HG03064 (cell line): ENCODE measurements at regions not wholly inside any gene's neighbourhood (a gene's known extent, or its start where the extent isn't known, plus 50 kb on each side); places are given as distances from the start of the nearest gene placed in this dataset.
A peak's percentile ranks its signal among the peaks of the same experiment; 100 is the strongest.

ENCODE experiments used
- ATAC-seq: cut with Tn5 transposase; IDR thresholded peaks from one replicate; pipeline ENCODE4 v1.9.1; 2021; ENCODE audit warnings: low read depth; ENCODE audit not compliant: unreplicated experiment

DNA sequence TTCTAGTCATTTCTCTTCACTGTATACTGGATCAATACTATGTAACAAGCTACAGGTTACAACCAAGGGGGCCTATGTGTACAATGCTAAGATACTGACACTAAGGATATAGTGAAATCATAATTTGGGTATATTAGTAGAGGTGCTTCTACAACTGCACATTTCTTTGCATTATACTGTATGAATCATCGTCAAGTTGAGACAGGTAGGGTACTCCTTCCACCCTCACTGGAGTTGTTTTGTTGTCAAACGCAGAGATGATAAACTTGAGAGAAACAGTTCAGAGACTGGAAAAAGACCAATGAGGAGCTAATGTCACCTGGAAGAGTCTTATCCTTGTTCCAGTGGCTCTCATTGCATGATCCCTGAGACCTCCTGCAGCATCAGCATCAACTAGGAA lies 208.2 kb upstream of the PRPS1L1 start:
- ATAC-seq = no peak

DNA sequence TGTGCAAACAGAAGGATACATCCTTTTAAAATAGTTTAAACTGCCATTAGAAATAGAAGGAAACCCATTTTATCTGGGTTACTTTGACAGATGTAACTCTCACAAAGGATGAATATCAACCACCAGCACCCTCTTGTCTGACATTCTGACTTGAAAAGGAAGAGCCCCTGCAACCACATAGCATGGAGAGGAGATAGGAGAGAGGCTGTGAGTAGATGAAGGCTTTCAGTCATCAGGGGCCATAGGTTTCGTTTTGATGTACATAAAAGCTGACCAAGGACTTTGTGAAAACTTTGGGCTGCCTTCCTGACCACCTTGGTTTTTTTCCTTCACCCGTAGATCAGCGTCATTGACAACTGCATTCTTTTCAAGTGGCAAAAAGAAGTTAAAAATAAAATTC lies 211.6 kb upstream of the PRPS1L1 start:
- no peak for ATAC-seq

DNA sequence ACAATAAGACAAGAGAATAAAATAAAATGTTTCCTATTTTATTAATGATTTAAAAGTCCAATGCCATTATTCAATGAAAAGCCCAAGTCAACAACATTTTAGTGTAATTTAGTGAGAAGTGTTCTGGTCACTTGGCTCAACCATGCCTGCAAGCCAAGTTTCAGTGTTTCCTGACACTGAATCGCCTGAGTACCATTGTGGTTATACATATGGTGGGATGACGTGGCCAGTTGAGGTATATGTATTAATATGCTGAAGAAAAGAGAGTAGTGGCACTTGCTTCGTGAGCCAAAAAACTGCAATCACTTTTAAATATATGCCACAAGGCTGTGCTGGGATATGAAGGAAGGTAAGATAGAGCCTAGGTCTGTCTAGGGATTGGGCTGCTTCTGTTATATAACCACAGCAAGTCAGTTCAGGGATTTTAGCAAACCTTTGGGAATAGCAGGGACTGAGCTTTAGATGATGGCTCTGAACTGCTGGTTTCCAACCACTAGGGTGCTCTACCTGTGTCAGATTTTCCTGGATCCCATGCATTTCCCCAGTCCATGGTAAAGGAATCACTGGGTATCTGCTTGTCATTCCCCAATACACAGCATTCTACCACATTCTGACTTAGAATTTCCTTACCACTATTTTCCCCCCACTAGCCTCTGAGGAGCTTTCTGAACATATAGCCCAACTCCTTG lies 214.0 kb upstream of the PRPS1L1 start:
- no peak for ATAC-seq

DNA sequence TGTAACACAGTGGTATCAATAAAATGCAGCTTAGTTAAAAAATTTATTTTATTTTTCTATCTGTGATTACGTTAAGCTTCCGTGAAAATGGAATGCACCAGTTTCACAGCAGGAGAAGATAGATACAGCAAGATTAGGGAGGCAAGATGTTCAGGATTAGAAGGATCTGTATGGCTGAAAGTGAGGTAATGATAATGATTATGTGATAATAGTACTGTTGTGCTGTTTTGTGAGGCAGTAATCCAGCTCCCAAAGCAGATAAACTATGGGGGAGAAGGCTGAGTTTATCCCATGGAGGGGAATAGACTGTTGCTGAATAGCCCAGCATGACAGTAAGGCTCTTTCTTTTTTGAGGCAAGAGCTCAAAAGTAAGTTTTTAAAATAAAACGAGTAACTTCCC lies 216.1 kb upstream of the PRPS1L1 start:
- no peak for ATAC-seq

DNA sequence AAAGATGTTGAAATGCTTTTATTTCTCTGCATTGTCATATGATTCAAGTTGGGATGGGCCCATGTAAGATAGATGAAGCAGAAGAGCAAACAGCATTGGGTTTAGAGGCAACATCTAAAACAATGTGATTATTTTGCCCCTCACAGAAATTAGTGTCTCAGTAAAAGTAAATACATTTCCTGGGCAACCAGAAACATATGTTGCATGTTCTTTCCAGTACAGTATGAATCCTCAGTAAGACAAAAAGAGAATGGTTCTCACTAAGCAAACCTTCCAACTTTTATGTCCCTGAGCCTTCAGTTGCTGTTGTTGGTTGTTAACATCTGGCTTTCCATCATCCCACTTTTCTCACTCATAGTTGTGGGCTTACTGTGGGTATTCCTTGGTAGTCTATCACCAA lies 222.5 kb upstream of the PRPS1L1 start:
- no peak for ATAC-seq

DNA sequence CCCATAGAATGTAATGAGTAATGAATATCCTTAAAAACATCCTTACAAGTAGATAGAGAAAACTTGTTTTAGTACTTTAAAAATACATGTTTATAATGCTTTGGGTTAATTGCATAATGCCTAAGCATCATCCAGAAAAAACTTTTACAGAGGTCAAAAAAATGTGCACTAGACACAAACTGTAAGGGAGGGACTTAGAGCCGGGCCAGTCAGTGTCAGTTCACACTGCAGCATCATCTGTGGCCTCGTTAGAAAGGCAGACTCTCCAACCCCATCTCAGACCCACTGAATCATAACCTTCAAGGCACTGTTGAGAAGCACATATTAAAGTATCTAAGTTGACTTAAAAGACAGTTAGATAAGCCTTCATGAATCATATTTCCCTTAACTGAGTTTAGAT lies 230.1 kb upstream of the PRPS1L1 start:
- ATAC-seq = no peak

DNA sequence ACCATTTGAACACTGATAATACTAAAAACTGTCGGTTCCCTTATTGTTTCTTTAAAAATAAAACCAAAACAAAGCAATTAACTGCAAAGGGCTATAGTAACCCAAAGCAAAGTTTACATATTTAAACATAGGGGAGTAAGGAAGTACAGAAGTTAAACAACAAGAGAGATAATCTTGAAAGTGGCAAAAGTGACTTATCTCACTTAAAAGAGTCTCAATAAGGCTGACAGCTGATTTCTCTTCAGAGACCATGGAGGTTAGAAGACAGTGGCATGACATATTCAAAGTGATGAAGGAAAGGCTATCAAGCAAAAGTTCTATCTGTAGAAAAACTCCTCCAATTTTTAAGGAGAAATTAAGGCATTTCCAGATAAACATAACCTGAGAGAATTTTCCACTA lies 233.5 kb upstream of the HDAC9 start:
- no peak for ATAC-seq

DNA sequence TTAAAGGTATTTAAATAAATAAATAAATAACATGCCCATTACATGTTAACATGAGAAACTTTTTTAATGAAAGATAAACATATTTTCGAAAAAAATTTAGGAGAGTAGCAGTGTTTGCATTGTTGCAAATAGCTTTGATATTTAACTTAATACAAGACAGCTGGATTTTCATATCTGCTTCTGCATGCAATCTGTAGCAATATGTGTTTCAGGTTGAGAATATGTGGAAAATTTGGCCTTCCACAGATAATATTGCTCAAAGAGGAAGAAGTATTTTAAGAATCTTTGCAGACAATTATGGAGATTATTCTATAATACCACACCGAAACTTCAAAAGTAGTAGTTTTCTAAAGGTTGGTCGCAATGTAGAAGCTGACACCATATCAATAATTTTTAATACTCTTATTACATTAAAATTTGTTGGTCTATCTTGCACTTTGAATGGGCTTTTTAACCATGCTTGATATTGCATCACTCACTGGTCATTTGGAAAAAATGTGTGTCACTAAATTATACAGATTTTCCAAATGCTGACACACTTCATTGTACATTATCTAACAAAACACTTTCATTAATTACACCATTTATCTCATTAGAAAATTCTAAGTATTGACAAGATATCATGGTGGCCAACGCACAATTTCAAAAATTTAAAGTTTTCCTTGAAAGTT lies 229.8 kb upstream of the HDAC9 start:
- no peak for ATAC-seq

DNA sequence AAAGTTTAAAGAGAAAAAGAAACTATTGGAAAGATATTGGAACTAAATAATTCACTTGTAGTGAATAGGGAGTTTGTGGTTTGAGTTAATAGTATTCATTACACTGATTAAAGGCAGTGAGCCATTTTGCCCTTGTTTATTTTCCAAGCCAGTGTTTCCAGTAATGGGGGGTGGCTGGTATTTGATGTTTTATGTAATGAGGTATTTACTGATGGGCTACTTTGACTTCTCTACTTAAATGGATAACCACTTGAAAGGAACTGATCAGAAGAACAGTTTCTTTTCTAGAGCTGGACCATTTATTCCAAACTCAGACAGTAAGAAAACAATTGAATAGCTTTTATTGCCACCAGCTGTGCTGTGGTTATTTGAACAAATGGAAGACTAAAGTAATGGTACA lies 227.0 kb upstream of the HDAC9 start:
- ATAC-seq = no peak

DNA sequence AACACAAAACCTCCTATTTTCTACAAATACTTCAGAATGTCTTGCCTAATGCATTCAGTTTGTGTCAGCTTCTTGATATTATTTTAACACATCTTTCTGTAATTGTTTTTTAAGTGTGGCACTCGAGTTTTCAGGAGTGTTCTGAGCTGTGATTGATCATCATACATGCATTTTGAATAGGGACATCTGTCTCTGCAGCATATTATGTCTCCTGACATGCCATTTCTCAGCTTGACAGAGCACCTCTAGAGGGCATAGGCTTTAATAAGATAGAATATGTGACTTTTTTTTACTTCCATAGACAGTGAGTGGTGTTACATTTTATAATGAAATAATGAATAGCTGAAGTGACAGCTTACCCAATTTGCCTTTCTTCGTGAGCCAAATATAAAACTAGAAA lies 219.2 kb upstream of the HDAC9 start:
- no peak for ATAC-seq

DNA sequence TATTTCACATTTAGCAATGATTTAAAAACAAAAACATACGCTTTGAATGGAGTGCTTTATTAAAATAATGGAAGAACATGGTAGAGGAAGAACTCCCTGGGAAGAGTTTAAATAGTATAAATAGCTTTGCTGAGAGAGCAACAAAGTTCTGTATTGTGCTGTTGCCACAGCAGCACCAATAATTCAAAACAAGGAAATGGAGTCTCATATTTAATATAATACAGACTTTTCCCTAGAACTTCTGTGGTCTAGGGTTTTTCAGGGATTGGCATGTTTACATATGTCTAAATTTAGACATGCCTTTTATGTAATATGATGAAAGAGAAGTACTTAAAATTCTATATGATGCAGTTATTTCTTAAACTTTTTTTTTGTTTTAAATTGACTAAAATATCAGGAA lies 217.2 kb upstream of the HDAC9 start:
- ATAC-seq = no peak

DNA sequence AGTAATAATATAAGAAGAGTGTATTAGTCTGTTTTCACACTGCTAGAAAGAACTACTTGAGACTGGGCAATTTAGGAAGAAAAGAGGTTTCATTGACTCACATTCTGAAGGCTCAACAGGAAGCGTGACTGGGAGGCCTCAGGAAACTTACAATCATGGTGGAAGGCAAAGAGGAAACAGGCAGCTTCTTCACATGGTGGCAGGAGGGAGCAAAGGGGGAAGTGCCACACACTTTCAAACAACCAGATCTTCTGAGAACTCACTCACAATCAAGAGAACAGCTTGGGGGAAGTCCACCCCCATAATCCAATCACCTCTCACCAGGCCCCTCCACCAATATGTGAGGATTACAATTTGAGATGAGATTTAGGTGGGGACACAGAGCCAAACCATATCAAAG lies 212.5 kb upstream of the HDAC9 start:
- no peak for ATAC-seq

DNA sequence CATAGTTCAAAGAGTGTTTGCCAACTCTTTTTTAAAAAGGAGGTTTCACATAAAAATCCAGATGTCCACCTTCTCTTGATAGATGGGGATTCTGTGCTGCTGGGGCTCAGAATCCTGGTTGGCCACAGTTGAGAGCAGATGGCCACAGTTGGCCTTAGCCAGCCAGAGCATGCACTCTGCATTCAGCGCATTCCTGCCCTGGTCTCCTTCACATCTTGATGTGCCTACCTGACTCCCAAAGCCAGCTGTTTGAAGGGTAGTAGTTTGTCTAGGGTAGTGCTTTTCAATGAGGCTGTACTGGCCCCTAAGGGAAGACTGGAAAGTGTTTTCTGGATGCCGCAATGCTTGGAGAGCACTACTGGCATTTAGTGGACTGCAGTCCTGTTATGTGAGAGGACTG lies 208.1 kb upstream of the HDAC9 start:
- no peak for ATAC-seq

DNA sequence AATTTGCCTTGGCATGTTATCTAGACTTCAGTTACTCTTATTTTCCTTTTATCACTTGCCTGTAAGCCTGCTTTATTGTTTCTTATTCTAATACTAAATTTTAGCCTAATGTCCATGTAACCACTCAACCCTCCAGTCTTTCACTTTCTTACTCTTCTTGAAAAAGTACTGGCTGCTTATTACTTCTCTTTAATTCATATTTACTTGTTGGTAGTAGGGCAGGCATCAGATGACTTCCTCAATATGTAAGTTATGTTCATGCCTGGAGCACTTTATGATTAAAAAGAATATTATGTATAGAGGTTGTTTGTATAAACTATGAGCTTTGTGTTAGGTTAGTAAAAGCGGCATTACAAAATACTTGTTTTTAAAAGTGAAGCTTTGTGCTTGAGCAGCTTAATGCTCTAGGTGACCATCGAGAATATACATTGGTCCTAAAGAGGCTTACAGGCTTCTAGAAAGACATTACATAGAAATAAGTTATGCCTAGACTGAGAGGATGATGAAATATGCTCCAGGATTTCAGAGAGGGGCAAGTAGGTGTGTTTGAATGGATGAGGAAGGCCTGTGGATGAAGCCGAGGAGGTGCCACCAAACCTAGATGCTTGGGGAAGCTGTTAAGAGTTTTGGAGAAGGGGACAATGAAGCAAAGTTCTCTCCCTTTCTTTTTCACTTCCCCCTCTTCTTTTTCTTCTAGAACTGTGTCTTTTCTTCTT lies 207.1 kb upstream of the HDAC9 start:
- ATAC-seq = no peak

DNA sequence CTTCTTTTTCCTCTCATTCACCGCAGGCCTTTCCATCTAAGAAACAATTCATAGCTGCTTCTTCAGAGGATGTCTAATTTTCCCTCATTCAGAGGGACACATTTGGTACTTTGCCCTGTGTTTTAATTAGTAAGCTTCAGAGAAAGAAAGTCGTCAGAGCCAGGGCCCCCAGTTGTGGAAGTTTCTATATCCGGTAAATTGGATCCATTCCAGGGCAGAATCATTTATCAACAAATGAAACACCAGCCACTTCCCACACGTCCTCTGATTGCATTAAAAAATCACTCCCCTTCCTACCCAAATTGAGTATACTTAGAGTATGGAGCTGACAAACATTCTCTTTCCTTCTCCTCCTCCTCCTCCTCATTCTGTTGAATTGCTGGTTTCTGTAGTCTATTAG lies 205.8 kb upstream of the HDAC9 start:
- peak; percentile 8 for ATAC-seq

DNA sequence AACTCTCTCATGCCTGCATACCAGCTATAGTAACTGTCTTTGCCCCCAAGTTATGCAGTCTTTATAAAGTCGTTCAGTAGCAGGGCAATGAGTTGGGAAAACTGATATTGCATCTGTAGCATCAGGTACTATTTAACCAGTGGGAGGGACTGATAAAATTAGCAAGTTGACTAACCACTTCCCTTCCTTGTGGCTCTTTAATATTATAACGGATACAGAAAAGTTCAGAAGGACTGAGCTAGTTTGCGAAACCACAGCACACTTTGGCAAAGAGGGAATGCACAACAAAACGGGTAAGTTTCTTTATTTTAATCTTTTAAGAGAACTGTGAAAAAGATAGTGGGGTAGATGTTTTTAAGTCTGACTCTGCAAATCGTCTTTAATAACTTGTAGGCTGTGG lies 205.3 kb upstream of the HDAC9 start:
- peak; percentile 73 for ATAC-seq

DNA sequence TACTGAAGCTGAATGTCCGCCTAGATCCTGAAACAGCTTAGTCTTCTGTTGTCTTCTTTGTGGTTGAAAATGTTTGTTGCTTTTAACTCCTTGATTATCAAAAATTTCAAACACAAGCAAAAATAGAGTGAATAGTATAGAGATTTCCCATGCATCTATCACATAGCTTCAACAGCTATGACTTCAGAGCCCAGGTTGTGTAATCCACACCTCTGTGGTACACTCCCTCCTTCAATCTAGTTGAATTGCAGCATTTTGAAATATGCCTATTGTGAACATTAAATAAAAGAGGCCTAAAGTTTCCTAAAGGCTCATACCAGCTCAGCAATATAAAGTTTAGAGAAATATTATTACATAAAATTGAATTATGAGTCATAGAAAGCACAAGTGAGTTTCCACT lies 204.7 kb upstream of the HDAC9 start:
- no peak for ATAC-seq

DNA sequence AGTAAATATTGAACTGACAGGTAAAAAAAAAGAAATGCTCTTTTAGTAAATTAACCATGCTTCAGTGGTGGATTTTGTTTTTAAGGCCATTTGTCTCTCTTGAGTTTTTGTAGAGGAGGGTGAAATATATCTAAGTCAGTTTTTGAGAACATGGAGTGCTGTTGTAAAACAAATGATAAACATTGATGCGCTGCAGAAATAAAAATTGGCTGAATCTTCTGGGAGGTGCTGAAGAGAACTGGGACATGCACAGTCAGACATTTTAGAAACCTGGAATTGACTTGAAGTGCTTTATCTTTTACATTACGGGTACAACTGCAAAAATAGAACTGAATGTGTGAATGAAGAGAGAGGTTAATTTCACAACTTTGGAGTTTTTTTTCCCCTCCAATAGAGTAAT lies 203.0 kb upstream of the HDAC9 start:
- ATAC-seq = no peak

DNA sequence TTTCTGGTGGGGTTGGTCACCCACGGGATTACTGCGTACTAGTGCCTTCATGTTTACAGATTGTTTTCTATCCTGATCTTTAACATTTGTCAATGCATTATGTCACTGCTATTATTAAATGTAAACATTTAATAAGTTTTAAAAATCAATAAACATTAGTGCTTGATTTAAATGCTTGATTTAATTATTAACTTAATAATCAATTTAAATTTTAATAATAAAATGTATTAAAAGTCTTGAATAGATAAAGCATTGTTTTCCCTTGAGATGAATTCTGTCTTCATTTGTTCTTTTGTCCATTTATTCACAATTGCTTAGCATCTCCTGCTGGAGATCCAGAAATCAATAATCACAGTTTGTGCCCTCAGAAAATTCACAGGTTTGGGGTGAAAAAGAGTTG lies 201.8 kb upstream of the HDAC9 start:
- no peak for ATAC-seq

DNA sequence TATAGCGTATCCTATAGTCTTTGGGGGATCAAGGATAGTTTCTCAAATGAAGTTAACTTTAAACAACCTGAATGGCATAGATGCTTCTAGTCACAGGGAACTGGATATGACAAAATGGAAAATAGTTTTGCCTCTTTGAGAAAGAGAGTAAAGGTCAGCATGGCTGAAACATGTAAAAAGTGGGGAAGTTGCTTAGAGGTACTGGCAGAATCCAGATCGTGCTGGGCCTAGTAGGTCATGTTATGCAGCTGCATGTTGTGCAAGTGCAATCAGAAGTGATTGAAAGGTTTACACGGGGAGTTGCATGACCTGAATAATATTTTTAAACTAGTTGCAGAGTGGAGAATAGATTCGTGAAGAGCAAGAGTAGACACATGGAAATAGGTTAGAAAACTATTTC lies 201.1 kb upstream of the HDAC9 start:
- no peak for ATAC-seq

DNA sequence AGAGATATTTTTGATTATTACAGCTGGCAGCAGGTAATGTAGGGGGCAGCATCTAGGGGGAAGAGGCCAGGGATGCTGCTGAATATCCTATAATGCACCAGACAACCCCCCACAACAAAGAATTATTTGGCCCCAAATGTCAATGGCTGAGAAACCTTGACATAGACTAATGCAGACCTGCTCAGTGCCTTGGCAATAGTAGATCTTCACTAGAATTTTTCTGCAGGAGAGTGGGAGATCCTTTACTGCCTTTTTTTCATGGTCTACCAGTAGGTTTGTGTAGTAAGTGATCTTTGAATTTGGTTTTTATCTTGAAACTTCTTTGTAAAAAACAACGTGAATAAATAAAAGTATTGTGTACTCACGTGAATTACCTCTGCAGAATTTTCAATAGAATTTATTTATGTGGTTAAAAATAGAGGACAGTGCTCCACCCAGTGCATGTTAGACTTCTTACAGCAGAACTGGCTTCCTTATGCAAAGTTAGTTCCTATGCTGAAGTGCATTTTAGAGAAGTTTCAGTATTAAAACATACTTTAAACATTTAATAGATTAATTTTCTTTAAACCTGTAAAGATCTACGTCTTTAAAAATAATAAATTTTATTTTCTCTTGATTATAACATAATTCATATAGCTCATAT lies 199.6 kb upstream of the HDAC9 start:
- no peak for ATAC-seq

DNA sequence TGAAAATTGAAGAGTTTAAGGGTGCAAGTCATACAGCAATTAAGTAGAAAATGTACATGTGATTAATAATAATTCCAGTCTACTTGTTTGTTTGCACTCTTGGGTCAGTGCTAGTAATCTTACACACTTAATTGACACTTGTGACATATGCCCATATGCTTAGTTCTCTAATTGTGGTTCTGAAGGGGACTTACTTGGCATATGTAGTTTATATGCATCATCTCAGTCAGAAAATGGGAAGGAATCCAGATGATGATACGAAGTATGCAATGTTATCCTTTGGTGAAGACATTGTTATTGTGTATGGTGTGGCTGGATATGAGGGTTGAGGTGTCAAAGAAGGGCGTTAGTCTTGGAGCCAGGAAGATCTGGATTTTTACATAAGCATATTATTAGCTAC lies 193.5 kb upstream of the HDAC9 start:
- no peak for ATAC-seq
